B cell (primary cell): ENCODE measurements at regions not wholly inside any gene's neighbourhood (a gene's known extent, or its start where the extent isn't known, plus 50 kb on each side); places are given as distances from the start of the nearest gene placed in this dataset.

Experiments
- EZH2 ChIP-seq: IDR thresholded peaks from 2 replicates; pipeline ENCODE4 v1.6.1; 2012; ENCODE audit warnings: borderline replicate concordance, low read depth, mild to moderate bottlenecking, moderate library complexity, low read length; ENCODE audit not compliant: insufficient read depth, poor library complexity, severe bottlenecking
- TF ChIP-seq, protein P1 (sequence below): fragments of 200-600 bp; IDR thresholded peaks from one replicate; pipeline ENCODE4 v1.8.0; 2022; ENCODE audit warnings: antibody characterized with exemption, mild to moderate bottlenecking

DNA sequence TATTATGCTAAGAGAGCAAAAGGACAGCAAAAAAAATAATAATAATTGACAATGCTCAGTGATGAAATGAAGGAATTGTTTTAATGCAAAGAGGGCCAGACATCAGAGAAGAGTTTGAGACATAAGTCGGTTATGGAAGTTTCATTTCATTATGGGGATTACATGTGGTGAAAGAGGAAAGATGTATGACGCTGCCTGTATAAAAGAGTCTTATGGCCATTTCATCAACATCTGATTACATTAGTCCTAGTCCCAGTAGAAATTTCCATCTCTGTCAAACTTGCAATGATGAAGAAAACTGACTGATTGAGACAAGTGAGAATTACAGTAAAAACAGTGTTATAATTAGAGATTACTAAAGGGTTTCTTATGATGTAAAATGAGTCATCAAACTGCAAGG, 900.6 kb upstream of the CDH9 start:
- TF ChIP-seq, protein P1, sequence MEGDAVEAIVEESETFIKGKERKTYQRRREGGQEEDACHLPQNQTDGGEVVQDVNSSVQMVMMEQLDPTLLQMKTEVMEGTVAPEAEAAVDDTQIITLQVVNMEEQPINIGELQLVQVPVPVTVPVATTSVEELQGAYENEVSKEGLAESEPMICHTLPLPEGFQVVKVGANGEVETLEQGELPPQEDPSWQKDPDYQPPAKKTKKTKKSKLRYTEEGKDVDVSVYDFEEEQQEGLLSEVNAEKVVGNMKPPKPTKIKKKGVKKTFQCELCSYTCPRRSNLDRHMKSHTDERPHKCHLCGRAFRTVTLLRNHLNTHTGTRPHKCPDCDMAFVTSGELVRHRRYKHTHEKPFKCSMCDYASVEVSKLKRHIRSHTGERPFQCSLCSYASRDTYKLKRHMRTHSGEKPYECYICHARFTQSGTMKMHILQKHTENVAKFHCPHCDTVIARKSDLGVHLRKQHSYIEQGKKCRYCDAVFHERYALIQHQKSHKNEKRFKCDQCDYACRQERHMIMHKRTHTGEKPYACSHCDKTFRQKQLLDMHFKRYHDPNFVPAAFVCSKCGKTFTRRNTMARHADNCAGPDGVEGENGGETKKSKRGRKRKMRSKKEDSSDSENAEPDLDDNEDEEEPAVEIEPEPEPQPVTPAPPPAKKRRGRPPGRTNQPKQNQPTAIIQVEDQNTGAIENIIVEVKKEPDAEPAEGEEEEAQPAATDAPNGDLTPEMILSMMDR: no peak
- TF ChIP-seq EZH2: no peak
